HG03135 (cell line): ENCODE measurements at regions not wholly inside any gene's neighbourhood (a gene's known extent, or its start where the extent isn't known, plus 50 kb on each side); places are given as distances from the start of the nearest gene placed in this dataset.
"Not testable (repeated sequence)": the region's sequence is repeated elsewhere in the genome, so short reads cannot be mapped to it uniquely, and the experiment has no call there.

Experiments used
- ATAC-seq: cut with Tn5 transposase; IDR thresholded peaks from one replicate; pipeline ENCODE4 v1.9.1; 2021; ENCODE audit warnings: mild to moderate bottlenecking, moderate library complexity; ENCODE audit not compliant: unreplicated experiment

GRCh38 chr1:208681878-208682663 lies 437.9 kb upstream of the PLXNA2 start:
- no peak for ATAC-seq

GRCh38 chr1:208682664-208683013 lies 438.5 kb upstream of the PLXNA2 start:
- no peak for ATAC-seq

- no peak for ATAC-seq
Measured at GRCh38 chr1:208683141-208683540, 439.0 kb upstream of the PLXNA2 start.

GRCh38 chr1:208684192-208684591 lies 440.0 kb upstream of the PLXNA2 start:
- no peak for ATAC-seq

GRCh38 chr1:208686592-208686991 lies 442.4 kb upstream of the PLXNA2 start:
- no peak for ATAC-seq

GRCh38 chr1:208688656-208689315 lies 444.6 kb upstream of the PLXNA2 start:
- ATAC-seq, result no peak

- no peak for ATAC-seq
Measured at GRCh38 chr1:208691012-208691411, 446.8 kb upstream of the PLXNA2 start.

- ATAC-seq, result no peak
Measured at GRCh38 chr1:208709981-208710380, 465.8 kb upstream of the PLXNA2 start.

GRCh38 chr1:208714323-208714722 lies 470.1 kb upstream of the PLXNA2 start:
- ATAC-seq, result no peak

- ATAC-seq, result no peak
Measured at GRCh38 chr1:208717525-208717924, 473.3 kb upstream of the PLXNA2 start.

- no peak for ATAC-seq
Measured at GRCh38 chr1:208722592-208722991, 478.4 kb upstream of the PLXNA2 start.

GRCh38 chr1:208724079-208724478 lies 479.9 kb upstream of the PLXNA2 start:
- ATAC-seq, result no peak

- no peak for ATAC-seq
Measured at GRCh38 chr1:208728815-208729214, 484.6 kb upstream of the PLXNA2 start.

- ATAC-seq, result peak; percentile 93
Measured at GRCh38 chr1:208731981-208732821, 488.0 kb upstream of the PLXNA2 start.

GRCh38 chr1:208737161-208737560 lies 493.0 kb upstream of the PLXNA2 start:
- no peak for ATAC-seq

- peak; percentile 91 for ATAC-seq
Measured at GRCh38 chr1:208737922-208738321, 493.7 kb upstream of the PLXNA2 start.

GRCh38 chr1:208739636-208740035 lies 495.5 kb upstream of the PLXNA2 start:
- ATAC-seq, result not testable (repeated sequence)

GRCh38 chr1:208741296-208741695 lies 497.1 kb upstream of the PLXNA2 start:
- no peak for ATAC-seq

- no peak for ATAC-seq
Measured at GRCh38 chr1:208743361-208743760, 499.2 kb upstream of the PLXNA2 start.

GRCh38 chr1:208747979-208748378 lies 503.8 kb upstream of the PLXNA2 start:
- no peak for ATAC-seq

GRCh38 chr1:208748387-208749165 lies 504.4 kb upstream of the PLXNA2 start:
- no peak for ATAC-seq
